IPS DF 6.9 (cell line): ENCODE measurements at regions not wholly inside any gene's neighbourhood (a gene's known extent, or its start where the extent isn't known, plus 50 kb on each side); places are given as distances from the start of the nearest gene placed in this dataset.

Experiments used
- DNase-seq: peaks from one replicate; pipeline ENCODE4 v3.0.0-alpha.2; 2013; ENCODE audit warnings: low read depth, low spot score
- H3K27ac ChIP-seq: one replicate; pipeline ENCODE4 v1.5.1; 2013; ENCODE audit warnings: low read length, control low read depth
- H3K27me3 ChIP-seq: 2 replicates; pipeline ENCODE4 v1.6.1; 2013; ENCODE audit warnings: mild to moderate bottlenecking, low read length; ENCODE audit not compliant: control insufficient read depth, insufficient read depth
- H3K36me3 ChIP-seq: 2 replicates; pipeline ENCODE4 v1.6.1; 2013; ENCODE audit warnings: low read length; ENCODE audit not compliant: control insufficient read depth, insufficient read depth
- H3K4me1 ChIP-seq: 2 replicates; pipeline ENCODE4 v1.6.1; 2013; ENCODE audit warnings: low read length; ENCODE audit not compliant: control insufficient read depth, insufficient read depth
- H3K4me3 ChIP-seq: 2 replicates; pipeline ENCODE4 v1.5.1; 2013; ENCODE audit warnings: mild to moderate bottlenecking, low read length
- H3K9me3 ChIP-seq: 2 replicates; pipeline ENCODE4 v1.6.1; 2013; ENCODE audit warnings: low read length, inconsistent platforms; ENCODE audit not compliant: control insufficient read depth, insufficient read depth
- WGBS: extraction: QIAGEN DNeasy Blood & Tissue Kit; methylation state at CpG from one replicate; pipeline ENCODE4 v1.1.7; 2013; ENCODE audit warnings: mixed read lengths, missing lambda C conversion rate; ENCODE audit not compliant: insufficient read length, insufficient coverage; 5-methylcytosine and 5-hydroxymethylcytosine counted together

DNA sequence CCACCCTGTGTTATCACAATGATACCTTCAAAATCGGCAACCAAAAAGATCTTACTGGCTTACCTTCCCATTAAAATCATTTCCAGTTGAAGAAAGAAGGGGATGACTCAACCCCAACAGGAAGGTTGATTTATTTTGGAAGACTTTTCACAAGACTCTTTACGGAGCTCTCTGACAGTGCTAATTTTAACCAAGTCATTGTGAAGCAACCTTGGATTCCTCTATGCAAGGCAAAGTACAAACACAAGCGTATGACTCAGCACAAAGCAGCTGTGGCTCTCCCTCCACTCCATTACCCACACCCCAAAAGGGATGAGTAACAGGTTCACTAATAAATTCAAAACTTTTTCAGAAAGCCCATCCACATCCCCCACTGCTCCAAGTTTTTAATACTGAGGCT, 213.8 kb upstream of the FGF13 start:
- Histone ChIP-seq H3K4me1 (no peaks in the 10 kb centered on the region), H3K36me3 (no peaks in the 10 kb centered on the region), H3K27me3 (no peaks in the 10 kb centered on the region), H3K27ac (no peak overlapping the region), H3K9me3 (no peaks in the 10 kb centered on the region), H3K4me3 (no peak overlapping the region)
- DNase-seq: no peak
- no CpG with 5 or more reads among the region's 3 CpGs for WGBS

DNA sequence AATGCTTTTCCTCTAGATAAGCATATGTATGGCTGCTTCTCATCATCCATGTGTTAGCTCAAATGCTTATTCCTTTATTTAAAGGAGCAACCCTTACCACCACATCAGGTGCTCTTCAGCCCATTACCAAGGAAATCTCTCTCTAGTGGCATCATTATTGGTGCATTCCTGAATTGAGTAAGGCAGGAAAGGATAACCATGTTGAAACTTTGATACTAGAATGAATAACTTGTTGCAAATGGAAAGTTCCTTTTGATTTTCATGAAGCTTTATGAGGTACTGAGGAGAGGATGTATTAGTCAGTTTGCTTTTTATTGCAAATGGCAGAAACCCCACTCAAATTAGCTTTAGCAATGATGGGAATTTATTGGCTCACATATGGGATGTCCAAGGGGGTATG, 212.3 kb upstream of the FGF13 start:
- H3K27ac ChIP-seq: no peak overlapping the region
- H3K4me3 ChIP-seq: no peak overlapping the region
- no peaks in the 10 kb centered on the region for H3K36me3 ChIP-seq
- H3K27me3 ChIP-seq: no peaks in the 10 kb centered on the region
- no peaks in the 10 kb centered on the region for H3K4me1 ChIP-seq
- DNase-seq: no peak
- no peaks in the 10 kb centered on the region for H3K9me3 ChIP-seq

DNA sequence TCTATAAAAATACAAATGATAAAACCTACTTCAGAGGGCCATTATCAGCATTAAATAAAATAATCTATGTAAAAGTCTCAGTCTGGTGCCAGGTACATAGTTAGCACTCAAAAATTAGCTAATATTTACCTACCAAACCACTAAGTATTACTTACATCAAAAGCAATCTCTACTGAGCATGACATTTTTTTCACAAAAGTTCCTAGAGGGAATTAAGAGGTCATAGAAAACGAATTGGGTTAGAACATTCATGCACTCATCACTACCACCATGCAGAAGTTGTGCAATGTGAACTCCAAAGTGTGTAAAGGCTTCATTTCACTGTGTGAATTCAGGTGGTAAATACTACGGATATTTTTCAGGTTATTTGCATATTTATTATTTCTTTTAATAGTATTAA, 209.5 kb upstream of the FGF13 start:
- H3K27ac ChIP-seq: no peak overlapping the region
- no peaks in the 10 kb centered on the region for H3K27me3 ChIP-seq
- no CpG with 5 or more reads among the region's 2 CpGs for WGBS
- no peaks in the 10 kb centered on the region for H3K4me1 ChIP-seq
- no peaks in the 10 kb centered on the region for H3K36me3 ChIP-seq
- no peak for DNase-seq
- H3K9me3 ChIP-seq: no peaks in the 10 kb centered on the region
- H3K4me3 ChIP-seq: no peak overlapping the region

DNA sequence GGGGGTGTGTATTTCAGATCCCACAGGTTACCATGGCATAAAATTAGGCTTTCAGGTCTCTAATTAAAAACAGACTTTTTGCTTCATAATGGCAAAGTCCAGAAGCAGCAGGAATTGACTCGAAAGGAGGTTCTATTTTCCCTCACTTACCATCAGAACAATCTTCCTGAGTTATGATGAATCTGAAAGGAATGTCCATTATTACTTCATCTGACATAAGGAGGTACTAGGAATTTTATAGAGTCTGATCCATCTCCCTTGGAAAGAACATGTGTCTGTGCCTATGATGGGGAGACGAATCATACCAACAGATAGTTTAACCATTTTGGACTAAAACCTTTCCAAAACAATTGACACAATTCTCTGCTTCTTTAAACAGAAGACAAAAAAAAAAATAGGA, 206.3 kb upstream of the FGF13 start:
- WGBS: no CpG with 5 or more reads among the region's 2 CpGs
- no peak for DNase-seq

DNA sequence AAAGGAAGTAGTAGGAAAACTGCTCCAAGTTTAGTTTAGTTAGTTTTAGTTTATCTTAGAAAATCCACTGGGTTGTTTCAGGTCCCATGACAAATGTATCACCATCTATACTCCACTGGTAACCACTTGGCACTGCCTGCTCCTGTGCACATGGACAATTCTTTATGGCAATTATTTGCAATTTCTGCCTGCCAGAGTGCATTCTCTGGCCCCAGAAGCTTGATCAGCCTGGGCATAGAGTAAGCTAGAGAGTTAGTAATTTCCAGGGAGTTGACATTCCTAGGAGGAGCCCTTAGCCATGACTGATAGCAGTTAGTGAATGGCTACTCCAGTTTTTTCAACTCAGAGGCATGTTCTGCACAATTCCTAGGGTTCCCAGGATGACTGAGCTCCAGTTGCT, 203.2 kb upstream of the FGF13 start:
- Histone ChIP-seq H3K27ac (no peak overlapping the region), H3K9me3 (no peaks in the 10 kb centered on the region), H3K36me3 (no peaks in the 10 kb centered on the region), H3K4me1 (no peaks in the 10 kb centered on the region), H3K27me3 (no peaks in the 10 kb centered on the region), H3K4me3 (no peak overlapping the region)
- no peak for DNase-seq

More for the DNA sequence above, 206.3 kb upstream of the FGF13 start:
- no peak overlapping the region for H3K27ac ChIP-seq
- H3K36me3 ChIP-seq: no peaks in the 10 kb centered on the region
- no peaks in the 10 kb centered on the region for H3K9me3 ChIP-seq
- H3K27me3 ChIP-seq: no peaks in the 10 kb centered on the region
- no peaks in the 10 kb centered on the region for H3K4me1 ChIP-seq
- H3K4me3 ChIP-seq: no peak overlapping the region

DNA sequence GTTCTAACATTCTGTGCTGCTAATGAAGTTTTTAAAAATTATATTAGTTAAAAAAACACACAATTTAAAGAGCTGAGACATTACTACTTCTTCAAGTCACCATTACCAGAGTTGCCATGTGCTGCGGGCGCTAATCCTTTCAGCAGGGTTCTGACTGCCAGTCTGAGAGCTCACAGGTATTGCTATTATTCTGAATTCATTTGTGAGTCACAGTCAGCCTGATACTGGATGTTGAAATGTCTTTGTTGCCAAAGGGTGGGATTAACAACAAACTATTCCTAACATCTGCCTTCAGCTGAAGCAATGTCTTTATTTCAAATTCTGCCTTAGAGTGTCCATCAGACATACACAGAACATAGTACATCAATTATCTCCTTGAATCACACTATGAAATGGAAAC, 197.1 kb upstream of the FGF13 start:
- WGBS: no CpG with 5 or more reads among the region's 2 CpGs
- no peaks in the 10 kb centered on the region for H3K9me3 ChIP-seq

DNA sequence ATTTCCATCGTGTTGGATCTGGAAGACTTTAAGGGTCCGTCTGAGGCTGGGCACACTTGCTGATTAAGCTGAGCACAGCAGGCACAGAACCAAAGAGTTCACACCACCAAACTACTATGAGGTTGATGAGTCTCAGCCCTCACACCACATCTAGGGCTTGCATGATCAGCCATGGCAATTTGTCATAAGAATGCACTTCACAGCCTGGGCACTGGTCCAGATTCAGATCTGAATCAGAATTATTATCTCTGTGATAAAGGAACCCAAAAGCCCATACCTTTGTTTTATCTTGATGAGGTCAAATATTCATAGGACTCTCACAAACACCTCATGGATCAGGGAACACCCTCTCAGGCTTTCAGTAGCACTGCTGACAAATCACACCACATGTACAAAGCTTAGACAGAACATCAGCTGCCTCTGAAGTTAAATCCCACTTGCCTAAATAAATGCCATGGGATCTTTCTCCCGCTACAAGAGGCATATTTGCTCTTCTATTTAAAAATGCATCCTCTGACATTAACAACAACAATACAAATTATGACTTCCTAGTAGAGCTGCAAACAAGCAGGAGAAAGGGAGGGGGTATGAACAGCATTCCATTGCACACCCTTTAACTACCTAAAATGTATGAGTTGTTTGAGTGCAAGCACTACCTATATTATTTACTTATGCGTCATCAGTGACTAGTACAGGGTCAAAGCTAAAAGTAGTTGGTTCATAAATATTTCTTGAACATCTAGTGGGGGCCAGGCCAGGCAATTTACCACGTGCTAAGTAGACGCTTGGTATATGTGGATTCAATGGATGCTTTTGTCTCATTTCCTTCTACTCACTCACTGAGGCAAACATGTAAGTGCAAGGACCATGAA, 186.3 kb upstream of the FGF13 start:
- H3K4me3 ChIP-seq: no peak overlapping the region
- H3K9me3 ChIP-seq: no peaks in the 10 kb centered on the region
- no peaks in the 10 kb centered on the region for H3K4me1 ChIP-seq
- WGBS: no CpG with 5 or more reads among the region's 6 CpGs
- no peaks in the 10 kb centered on the region for H3K36me3 ChIP-seq
- no peak for DNase-seq
- H3K27ac ChIP-seq: no peak overlapping the region
- H3K27me3 ChIP-seq: no peaks in the 10 kb centered on the region

More for the DNA sequence above, 197.1 kb upstream of the FGF13 start:
- Histone ChIP-seq H3K27ac (no peak overlapping the region), H3K36me3 (no peaks in the 10 kb centered on the region), H3K27me3 (no peaks in the 10 kb centered on the region), H3K4me3 (no peak overlapping the region), H3K4me1 (no peaks in the 10 kb centered on the region)
- no peak for DNase-seq

DNA sequence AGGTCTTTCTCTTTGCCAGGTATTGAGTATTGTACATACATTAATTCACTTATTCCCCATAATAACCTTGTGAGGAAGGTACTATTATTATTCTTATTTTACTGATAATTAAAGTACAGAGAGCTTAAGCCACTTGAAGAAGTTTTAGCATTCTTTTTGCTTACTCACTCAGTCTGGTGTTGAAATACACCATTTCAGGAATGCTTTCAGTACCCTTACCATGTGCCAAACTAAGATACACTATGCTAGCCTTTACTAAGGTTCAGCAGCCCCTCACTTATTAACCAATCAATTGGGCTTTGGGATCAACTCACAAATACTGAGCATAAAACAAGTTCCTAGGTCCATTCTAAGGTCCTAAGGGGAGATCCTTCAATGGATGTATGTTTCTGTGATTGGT, 179.0 kb upstream of the FGF13 start:
- H3K27ac ChIP-seq: no peak overlapping the region
- H3K27me3 ChIP-seq: no peaks in the 10 kb centered on the region
- H3K4me1 ChIP-seq: no peaks in the 10 kb centered on the region
- no peaks in the 10 kb centered on the region for H3K36me3 ChIP-seq
- no peak overlapping the region for H3K4me3 ChIP-seq
- H3K9me3 ChIP-seq: no peaks in the 10 kb centered on the region
- no peak for DNase-seq

DNA sequence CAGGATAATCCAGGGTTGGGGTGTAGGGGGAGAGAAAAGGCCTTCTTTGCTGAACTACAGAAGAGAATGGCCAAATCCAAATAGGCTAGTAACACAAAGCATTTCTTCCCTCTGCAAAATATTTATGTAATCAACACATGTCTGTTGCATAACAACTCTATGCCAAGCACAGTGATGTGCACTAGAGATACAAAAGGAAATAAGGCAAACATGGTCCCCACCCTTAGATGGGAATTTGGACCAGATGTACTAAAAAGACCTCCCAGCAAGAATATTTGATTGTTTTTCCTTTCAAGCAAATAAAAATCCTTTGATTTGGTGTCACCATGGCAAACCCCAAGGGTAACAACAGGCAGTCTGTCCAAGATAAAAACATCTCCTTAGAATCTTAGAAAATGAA, 177.6 kb upstream of the FGF13 start:
- no peak for DNase-seq
- Histone ChIP-seq H3K4me3 (no peak overlapping the region), H3K4me1 (no peaks in the 10 kb centered on the region), H3K27ac (no peak overlapping the region), H3K27me3 (no peaks in the 10 kb centered on the region), H3K9me3 (no peaks in the 10 kb centered on the region), H3K36me3 (no peaks in the 10 kb centered on the region)

DNA sequence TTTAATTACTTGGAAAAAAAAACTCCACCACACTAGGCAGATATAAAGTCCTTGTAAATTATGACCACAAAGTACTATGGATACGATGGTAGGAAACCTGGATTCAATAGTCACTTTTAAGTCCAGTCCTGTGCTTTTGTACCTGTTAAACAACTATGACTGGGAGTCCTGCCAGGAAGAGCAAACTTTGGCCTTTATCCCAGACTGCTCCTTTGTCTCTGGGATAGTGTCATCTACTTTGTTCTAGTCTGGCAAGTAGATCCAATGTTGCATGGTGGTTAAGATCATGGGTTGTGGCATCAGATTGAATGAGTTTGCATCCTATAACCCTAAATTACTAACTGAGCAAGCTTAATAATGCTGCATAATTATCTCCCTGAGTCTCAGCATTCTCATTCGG, 175.3 kb upstream of the FGF13 start:
- Histone ChIP-seq H3K4me3 (no peak overlapping the region), H3K9me3 (no peaks in the 10 kb centered on the region), H3K36me3 (no peaks in the 10 kb centered on the region), H3K27me3 (no peaks in the 10 kb centered on the region), H3K27ac (no peak overlapping the region), H3K4me1 (no peaks in the 10 kb centered on the region)
- DNase-seq: no peak
- no CpG with 5 or more reads among the region's 2 CpGs for WGBS

DNA sequence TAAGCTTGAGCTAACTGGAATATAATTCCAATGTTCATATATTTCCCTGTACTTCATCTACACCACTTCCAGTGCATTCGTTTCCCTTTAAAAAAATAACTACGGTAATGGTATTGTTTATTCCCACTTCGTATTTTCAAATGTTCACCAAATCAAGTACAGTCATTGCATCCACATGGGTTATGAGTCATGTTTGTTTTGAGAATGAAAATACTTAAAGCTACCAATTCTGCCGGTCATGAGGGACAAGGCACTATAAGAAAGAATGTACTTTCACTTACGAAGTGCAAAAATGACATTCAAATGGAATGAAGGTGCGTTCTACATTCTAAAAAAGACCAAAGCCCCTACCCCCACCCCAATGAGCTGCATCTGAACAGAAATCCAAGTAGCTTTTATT, 174.4 kb upstream of the FGF13 start:
- no peaks in the 10 kb centered on the region for H3K4me1 ChIP-seq
- no peak for DNase-seq
- WGBS: 100% methylated on average over 1 of the region's 6 CpGs
- H3K27me3 ChIP-seq: no peaks in the 10 kb centered on the region
- H3K9me3 ChIP-seq: no peaks in the 10 kb centered on the region
- no peak overlapping the region for H3K4me3 ChIP-seq
- H3K27ac ChIP-seq: no peak overlapping the region
- no peaks in the 10 kb centered on the region for H3K36me3 ChIP-seq
